GM18508 (cell line): ENCODE measurements at regions not wholly inside any gene's neighbourhood (a gene's known extent, or its start where the extent isn't known, plus 50 kb on each side); places are given as distances from the start of the nearest gene placed in this dataset.

Experiments used
- ATAC-seq: cut with Tn5 transposase; IDR thresholded peaks from one replicate; pipeline ENCODE4 v1.9.1; 2021; ENCODE audit warnings: moderate number of reproducible peaks; ENCODE audit not compliant: insufficient read depth, unreplicated experiment

DNA sequence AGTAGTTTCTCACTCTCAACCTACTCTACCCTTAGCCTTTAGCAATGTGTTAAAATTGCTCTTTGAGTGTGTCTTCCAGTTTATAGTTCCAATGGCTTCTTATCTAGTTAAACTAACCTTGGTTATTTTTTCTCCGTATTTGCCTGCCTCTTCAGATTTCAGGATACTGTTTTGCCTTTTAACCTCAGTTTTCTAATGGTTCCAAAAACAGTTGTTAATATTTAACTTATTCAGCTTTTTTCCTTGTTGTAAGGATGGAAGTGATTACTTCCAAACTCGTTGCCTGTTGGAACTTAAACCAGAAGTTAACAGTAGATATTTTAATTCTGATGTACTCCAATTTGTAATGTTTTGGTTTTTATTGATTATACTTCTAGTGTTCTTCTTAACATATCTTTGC lies 1574.9 kb downstream of the HACE1 start:
- no peak for ATAC-seq

DNA sequence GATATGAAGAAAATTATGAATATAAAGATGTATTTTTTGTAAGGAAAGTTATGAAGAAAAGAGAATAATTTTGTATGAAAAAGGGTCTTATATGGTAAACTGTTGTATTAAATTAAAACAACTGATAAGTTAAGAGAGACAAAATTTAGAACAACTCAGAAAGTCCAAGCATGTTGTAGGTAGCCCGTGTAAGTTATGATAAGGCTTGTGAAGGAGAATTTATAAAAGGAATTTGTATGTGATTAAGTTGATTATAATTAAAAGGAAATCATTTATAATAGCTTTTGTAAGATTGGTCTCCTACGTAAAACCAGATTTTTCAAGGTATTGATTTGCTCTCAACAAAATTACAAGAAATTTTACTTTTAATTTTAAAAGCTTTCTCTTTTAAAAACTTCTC lies 1579.3 kb downstream of the HACE1 start:
- ATAC-seq = no peak

DNA sequence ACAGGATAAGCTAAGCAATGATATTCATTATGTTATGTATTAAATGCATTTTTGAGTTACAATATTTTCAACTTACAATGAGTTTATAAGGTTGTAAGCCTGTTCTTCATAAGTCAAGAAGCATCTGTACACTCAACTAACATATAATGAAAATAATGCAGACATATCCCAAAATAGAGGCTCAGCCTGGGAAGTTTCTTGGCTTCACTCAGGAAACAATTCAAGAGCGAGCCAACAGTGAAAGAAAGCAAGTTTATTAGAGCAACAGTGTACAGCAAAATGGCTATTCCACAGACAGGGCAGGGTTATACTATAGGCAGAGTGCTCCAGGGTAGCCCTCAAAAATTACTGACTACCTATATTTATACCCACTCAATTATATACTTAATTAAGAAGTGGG lies 1581.8 kb downstream of the HACE1 start:
- ATAC-seq = no peak

DNA sequence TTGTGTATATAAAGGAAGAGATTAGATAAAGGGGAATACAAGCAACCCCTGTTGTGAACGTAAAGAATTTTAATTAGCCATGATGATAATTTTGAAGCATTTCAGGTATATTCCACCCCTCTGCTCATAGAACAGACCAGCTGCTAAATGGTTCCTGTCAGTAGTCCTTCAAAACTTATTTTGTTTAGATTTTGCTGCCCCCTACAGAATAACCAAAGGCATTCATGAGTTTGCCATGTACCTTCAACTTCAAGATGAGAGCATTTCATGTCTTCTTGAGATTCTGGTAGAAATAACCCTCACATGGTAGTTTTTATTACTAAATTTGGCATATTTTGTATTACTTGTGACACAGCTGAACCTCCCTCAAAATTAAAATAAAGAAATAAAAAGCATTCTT lies 1586.7 kb downstream of the HACE1 start:
- ATAC-seq = no peak

DNA sequence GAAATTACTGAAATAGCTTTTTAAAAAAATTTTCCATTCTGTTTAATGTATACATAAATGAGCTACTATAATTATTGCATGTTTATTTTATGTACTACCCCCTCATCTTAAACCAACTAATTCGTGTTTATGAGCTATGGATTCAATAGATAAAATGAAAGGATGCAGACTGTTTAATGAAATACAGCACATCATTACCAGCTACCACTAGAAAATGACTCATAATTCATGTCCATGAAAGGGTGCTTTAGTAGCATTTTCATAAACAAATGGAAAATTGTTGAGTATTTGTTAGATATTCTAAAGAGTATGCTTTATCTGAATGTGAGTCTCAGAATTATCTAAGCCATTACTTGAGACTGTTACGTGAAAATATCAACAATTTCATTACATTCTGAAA lies 1590.1 kb downstream of the HACE1 start:
- no peak for ATAC-seq

DNA sequence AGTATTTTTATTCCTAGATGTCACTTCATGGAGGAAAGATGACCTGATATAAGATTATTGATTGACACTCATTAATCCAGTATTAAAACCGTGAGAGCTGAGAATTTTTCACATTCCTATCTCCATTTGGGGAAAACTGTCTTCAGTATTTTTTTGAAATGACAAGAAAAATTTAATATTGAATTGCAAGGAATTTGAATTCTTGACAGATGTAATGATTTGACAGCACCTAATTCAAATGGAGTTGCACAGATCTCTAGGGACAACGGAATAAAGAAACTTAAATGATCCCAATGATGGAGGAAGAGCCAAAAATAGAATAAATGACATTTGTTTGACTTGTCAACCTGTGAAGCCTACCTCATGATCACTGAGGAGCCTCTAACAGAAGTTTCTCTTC lies 1591.4 kb downstream of the HACE1 start:
- no peak for ATAC-seq

DNA sequence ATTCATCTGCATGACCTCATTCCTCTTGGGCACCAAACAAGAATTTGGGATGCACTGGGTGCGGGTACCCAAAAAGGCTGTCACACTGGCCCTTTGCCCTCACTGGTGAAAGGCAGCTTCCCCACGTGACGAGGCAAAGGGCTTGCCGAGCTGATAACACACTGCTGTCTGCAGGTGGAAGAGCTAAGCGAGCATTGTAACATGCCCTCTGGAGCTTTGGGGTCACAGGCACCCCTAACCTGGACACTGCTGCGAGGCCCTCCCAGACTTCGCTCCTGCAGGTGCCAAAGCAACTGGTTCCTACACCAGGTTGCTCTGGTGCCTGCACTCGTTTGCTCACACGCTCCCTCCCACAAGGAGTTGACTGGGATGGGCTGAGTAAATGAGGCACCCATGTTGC lies 1595.7 kb downstream of the HACE1 start:
- ATAC-seq = no peak

DNA sequence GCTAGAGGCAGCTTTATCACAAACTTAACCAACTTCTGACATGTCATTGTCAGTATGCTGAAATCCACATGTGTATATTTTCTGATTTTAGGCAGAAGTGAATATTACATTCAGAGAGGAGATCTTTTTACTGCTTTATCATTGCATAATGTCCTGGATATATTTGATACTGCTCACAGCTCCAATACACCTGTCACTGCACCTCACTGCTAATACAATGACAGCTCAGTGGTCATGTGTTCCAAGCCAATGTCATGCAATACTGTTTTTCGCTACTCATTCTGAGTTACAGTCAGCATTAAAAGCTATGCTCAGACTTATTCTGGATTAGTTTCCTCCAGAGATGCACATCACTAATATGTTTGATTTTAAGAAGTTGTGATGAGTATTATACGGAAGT lies 1604.6 kb downstream of the HACE1 start:
- no peak for ATAC-seq

DNA sequence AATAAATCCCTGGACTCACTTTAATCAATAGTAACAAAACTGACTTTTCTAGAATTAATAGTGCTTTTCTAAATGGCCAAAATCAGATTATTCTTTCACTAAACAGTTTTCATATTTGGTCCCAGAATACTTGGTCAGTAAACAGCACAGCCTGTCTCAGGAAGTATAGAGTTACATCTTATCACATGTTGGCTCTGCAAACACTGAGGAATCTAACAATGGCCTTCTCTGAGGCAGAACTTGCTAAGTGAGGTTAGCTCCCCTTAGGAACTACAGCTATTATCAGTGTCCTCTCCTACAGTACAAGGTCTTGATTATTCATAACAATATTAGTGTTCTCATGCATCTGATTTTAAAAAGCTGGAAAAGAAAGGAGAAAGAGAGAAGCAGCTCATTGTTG lies 1622.8 kb downstream of the HACE1 start:
- ATAC-seq = no peak

DNA sequence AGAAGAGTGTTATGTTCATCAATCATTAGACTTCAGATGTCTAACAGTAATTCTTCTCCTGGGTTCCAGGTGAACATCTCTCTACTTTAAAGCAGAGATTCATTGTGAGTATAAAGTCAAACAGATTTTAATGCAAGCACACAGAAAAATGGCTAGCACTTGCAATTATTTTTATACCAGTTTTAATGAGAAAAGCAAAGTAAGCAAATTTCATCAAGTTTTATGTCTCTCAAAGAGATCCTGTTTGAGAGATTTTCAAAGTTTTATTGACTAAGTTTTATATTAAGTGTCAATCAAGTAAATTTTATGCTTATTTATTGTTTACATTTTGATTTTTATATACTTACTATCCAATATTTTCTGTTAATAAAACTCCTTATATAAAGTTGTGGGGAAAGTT lies 1628.5 kb downstream of the HACE1 start:
- ATAC-seq = no peak

DNA sequence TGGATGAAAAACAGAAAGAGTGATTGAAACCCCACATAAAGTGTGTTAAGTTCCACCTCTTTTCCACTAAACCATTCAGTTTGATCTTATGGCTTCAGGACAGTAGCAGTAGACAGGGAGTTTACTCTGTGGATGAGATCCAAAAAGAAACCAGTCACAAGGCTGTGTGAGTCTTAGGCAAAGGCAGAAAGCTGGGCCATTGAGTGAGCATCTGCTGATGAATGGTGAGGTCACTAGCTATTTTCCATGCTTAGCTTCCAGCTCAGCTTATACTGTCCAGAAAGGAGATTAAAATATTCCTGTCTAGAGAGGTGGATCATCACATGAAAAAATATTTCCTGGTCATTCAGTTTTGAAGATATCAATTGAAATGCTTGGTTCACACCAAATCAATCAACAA lies 1643.9 kb downstream of the HACE1 start:
- ATAC-seq = no peak

DNA sequence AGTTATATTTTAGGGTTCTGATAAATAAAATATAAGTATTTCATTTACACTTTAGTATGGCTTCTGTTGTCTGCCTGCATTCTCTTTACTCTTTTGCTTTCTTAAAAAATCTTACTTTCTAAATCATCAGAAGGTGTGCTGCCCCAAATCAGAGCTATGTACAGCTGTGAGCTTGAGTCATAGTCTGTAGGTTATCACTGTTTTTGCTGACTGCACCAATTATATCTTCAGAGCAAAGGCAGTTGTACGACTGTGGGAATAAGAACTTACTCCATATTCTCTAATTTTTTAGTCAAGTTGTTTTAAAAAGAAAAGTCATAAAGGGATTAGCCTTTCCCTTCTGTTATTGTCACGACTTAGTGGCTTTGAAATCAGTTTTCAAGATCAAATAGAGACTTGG lies 1649.0 kb downstream of the HACE1 start:
- ATAC-seq = no peak

DNA sequence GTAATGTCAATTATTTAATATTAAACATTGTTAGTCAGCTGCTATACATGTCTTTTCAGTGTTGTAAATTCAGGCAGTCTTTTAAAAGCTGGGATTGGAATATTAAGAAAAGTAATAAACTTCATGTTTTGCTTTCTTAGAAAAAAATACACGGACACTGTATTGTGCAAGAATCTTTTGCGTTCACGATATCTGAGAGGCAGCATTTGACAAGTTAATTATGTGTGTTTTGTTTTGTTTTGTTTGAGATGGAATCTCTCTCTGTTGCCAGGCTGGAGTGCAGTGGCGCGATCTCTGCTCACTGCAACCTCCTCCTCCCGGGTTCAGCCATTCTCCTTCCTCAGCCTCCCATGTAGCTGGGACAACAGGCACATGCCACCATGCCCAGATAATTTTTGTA lies 1661.3 kb downstream of the HACE1 start:
- no peak for ATAC-seq

DNA sequence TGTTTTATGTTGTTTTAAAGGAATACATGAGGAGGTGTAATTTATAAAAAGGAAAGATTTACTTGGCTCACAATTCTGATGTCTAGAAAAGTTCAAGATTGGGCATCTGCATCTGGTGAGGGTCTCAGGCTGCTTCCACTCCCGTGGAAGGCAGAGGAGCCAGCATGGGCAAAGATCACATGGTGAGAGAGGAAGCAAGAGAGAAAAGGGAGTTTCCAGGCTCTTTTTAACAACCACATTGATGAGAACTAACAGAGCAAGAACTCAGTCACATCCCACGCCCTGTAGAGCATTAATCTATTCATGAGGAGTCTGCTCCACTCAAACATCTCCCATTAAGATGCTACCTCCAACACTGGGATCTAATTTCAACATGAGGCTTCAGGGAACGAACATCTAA lies 1666.3 kb downstream of the HACE1 start:
- no peak for ATAC-seq

DNA sequence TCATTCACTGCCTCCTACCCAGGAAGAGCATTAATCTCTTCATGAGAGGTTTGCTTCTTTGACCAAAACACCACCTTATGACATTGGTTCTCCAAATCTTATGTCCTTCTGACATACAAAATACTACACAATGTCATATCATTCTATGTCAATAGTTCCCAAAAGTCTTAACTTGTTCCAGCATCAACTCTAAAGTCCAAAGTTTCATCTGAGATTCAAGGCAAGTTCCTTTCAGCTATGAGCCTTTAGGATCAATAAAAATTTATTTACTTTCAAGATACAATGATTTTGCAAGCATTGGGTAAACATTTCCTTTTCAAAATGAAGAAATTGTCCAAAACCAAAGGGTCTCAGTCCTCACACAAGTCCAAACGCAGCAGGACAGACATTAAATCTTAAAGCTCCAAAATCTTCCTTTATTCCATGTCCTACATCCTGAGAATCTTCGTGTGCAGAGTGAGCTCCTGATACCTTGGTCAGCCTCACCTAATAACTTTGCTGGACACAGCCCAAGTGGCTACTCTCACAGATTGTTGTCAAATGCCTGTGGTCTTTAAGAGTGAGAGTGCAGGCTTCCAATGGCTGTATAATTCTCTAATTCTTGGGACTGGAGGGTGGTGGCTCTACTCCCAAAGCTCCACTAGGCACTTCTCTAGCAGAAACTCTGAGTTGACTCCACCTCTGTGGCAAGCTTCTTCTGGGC lies 1668.2 kb downstream of the HACE1 start:
- no peak for ATAC-seq

DNA sequence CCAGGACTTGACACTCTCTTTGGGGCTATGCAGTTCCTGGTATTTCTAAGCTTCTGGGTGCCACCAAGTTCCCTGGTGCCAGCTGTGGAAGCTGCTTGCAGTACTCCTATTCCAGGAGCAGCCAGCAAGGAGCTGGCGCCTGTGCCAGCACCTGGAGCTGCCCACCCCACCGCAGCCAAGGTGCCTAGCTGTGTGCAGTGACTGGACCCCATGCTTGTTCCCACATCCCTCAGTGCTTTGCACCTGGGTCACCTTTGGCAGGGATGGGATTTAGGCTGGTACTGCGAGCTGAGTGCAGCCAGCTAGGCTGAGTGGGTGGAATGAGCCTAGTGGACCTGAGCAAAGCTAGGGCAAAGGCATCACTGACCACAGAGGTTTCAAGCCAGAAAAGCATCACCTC lies 1674.9 kb downstream of the HACE1 start:
- no peak for ATAC-seq

DNA sequence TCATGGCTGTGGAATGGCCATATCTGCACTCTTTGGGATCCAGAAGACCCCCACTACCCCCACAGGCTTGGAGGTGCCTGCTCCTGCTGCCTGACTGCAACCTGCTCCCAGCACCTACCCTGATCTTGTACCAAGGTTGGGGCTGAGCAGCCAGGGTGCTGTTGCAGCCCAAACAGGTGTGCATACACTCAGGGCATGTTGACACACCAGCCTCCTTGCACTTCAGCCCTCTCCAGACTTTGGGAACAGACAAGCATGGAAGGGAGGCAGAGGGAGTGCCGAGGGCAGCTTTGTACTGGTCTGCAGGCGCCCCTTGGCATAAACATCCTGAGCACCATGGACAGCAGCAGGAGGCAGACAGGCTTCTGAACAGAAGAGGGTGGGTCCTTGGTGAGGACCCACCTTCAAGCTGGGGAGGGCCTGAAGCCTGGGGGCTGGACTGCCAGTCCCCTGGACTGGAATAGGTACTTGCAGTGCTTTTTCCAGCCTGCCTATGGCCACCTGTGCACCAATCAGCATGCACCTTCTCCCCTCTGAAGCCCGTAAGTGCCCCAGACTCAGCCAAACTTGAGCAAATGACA lies 1675.8 kb downstream of the HACE1 start:
- no peak for ATAC-seq

DNA sequence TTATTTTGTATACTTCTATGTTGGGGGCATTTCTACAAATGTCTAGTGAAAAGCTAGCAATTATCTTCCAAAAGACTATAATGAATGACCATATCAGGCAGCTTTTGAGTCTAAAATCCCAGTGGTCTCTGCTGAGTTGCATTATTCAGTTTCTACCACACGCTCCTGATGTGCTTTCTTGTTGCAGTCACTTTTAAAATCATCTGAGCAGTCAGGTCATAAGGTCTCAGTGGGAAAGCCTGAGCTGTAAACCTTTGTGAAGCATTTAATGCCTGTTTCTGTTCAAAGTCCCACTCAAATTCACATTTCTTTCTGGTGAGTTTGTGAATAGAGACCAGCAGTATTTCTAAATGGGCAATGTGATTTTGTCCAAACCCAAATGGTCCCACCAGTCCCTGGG lies 1681.5 kb downstream of the HACE1 start:
- no peak for ATAC-seq

DNA sequence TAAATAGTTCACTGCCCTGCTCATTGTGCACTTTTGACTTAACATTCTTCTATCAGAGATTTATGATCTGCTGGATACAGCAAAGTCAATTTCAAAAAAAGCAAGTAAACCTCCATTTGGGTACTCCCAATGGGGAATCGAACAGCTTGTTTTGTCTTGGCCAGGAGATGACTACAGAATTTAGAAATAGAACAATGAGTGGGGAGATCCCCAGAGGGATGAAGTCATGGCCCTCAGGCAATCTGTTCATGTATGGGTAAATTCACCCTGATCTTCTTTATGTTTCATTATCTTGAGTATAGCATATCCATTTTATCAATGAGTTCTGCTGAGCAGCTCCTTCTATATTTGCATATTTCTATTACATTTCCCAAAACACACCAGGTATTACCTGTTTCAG lies 1681.9 kb downstream of the HACE1 start:
- no peak for ATAC-seq

DNA sequence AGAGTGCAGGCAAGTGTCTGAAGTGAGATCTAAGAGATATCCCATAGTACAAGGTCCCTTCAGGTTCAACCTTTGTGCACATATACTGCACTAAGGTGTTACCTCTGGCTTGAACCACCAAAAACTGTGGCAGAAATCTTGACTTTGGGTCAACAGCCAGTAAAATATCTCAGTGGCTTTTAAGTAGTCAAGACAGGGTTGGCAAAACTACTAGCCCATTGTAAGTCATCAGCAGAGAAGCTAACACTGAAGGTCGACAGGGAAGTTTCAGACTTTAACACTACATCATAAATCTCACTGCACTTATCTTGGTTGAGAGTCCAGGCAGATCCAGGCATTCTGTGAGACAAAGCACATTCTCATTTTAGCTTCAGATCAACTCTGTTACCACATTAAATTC lies 1684.7 kb downstream of the HACE1 start:
- ATAC-seq = no peak

DNA sequence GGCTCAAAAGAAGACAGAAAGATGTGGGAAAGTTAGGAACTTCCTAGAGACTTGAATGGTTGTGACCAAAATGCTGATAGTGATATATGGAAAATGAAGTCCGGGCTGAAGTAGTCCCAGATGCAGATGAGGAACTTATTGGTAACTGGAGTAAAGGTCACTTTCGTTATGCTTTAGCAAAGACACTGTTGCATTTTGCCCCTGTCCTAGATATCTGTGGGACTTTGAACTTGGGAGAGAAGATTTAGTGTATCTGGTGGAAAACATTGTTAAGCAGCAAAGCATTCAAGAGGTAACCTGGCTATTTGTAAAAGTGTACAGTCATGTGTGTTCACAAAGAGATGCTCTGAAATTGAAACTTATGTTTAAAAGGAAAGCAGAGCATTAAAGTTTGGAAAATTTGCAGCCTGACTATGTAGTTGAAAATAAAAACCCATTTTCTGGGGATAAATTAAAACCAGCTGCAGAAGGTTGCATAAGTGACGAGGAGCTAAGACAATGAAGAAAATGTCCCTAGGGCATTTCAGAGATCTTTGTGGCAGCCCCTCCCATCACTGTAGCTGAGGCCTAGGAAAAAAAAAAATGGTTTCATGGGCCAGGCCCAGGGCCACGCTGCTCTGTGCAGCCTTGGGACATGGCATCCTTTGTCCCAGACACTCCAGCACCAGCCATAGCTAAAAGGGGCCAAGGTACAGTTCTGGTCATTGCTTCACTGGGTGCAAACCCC lies 1692.2 kb downstream of the HACE1 start:
- ATAC-seq = no peak
